GM21367 (cell line): ENCODE measurements at regions not wholly inside any gene's neighbourhood (a gene's known extent, or its start where the extent isn't known, plus 50 kb on each side); places are given as distances from the start of the nearest gene placed in this dataset.
"Not testable (repeated sequence)": the region's sequence is repeated elsewhere in the genome, so short reads cannot be mapped to it uniquely, and the experiment has no call there.

Experiments
- ATAC-seq: cut with Tn5 transposase; IDR thresholded peaks from one replicate; pipeline ENCODE4 v1.9.1; 2021; ENCODE audit not compliant: unreplicated experiment

GRCh38 chr12:58009405-58010195, 68.2 kb downstream of the ATP23 start:
- ATAC-seq, result no peak

- no peak for ATAC-seq
Measured at GRCh38 chr12:58011676-58012075, 70.3 kb downstream of the ATP23 start.

GRCh38 chr12:58022379-58023020, 81.1 kb downstream of the ATP23 start:
- not testable (repeated sequence) for ATAC-seq

- no peak for ATAC-seq
Measured at GRCh38 chr12:58025431-58025830, 84.1 kb downstream of the ATP23 start.

GRCh38 chr12:58026426-58026825, 85.1 kb downstream of the ATP23 start:
- no peak for ATAC-seq

GRCh38 chr12:58026897-58027891, 85.8 kb downstream of the ATP23 start:
- no peak for ATAC-seq

GRCh38 chr12:58028294-58028693, 86.9 kb downstream of the ATP23 start:
- ATAC-seq, result no peak

GRCh38 chr12:58029260-58029659, 87.9 kb downstream of the ATP23 start:
- ATAC-seq, result no peak

GRCh38 chr12:58030566-58031279, 89.4 kb downstream of the ATP23 start:
- ATAC-seq, result no peak

GRCh38 chr12:58032156-58032555, 90.8 kb downstream of the ATP23 start:
- ATAC-seq, result no peak

GRCh38 chr12:58033831-58034230, 92.5 kb downstream of the ATP23 start:
- no peak for ATAC-seq

GRCh38 chr12:58034311-58034710, 92.9 kb downstream of the ATP23 start:
- no peak for ATAC-seq

- no peak for ATAC-seq
Measured at GRCh38 chr12:58034712-58035111, 93.3 kb downstream of the ATP23 start.

- ATAC-seq, result no peak
Measured at GRCh38 chr12:58041441-58041840, 100.1 kb downstream of the ATP23 start.

- ATAC-seq, result no peak
Measured at GRCh38 chr12:58044966-58045365, 103.6 kb downstream of the ATP23 start.

- no peak for ATAC-seq
Measured at GRCh38 chr12:58046271-58046670, 104.9 kb downstream of the ATP23 start.

GRCh38 chr12:58051378-58051777, 110.0 kb downstream of the ATP23 start:
- no peak for ATAC-seq

GRCh38 chr12:58064666-58065065, 123.3 kb downstream of the ATP23 start:
- no peak for ATAC-seq

- no peak for ATAC-seq
Measured at GRCh38 chr12:58066296-58066695, 124.9 kb downstream of the ATP23 start.

- ATAC-seq, result no peak
Measured at GRCh38 chr12:58067610-58068387, 126.4 kb downstream of the ATP23 start.
